Loucy (cell line): ENCODE measurements at regions not wholly inside any gene's neighbourhood (a gene's known extent, or its start where the extent isn't known, plus 50 kb on each side); places are given as distances from the start of the nearest gene placed in this dataset.

ENCODE experiments used
- EZH2phosphoT487 ChIP-seq: fragments of 200-600 bp; IDR thresholded peaks from 2 replicates; pipeline ENCODE4 v1.6.1; 2018; ENCODE audit warnings: antibody characterized with exemption, mild to moderate bottlenecking, moderate library complexity, borderline replicate concordance
- TF ChIP-seq, protein P1 (sequence below): fragments of 200-600 bp; sonication (generic); conservative IDR thresholded peaks from 2 replicates; pipeline ENCODE4 v1.5.1; 2014; ENCODE audit warnings: mild to moderate bottlenecking, antibody characterized with exemption, low read length

GRCh38 chr7:25763463-25763860 lies 388.5 kb upstream of the NFE2L3 start:
- TF ChIP-seq, protein P1, sequence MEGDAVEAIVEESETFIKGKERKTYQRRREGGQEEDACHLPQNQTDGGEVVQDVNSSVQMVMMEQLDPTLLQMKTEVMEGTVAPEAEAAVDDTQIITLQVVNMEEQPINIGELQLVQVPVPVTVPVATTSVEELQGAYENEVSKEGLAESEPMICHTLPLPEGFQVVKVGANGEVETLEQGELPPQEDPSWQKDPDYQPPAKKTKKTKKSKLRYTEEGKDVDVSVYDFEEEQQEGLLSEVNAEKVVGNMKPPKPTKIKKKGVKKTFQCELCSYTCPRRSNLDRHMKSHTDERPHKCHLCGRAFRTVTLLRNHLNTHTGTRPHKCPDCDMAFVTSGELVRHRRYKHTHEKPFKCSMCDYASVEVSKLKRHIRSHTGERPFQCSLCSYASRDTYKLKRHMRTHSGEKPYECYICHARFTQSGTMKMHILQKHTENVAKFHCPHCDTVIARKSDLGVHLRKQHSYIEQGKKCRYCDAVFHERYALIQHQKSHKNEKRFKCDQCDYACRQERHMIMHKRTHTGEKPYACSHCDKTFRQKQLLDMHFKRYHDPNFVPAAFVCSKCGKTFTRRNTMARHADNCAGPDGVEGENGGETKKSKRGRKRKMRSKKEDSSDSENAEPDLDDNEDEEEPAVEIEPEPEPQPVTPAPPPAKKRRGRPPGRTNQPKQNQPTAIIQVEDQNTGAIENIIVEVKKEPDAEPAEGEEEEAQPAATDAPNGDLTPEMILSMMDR = no peak
- TF ChIP-seq EZH2phosphoT487 = no peak
